ENCODE measurements at regions not wholly inside any gene's neighbourhood (a gene's known extent, or its start where the extent isn't known, plus 50 kb on each side); places are given as distances from the start of the nearest gene placed in this dataset.

DNA sequence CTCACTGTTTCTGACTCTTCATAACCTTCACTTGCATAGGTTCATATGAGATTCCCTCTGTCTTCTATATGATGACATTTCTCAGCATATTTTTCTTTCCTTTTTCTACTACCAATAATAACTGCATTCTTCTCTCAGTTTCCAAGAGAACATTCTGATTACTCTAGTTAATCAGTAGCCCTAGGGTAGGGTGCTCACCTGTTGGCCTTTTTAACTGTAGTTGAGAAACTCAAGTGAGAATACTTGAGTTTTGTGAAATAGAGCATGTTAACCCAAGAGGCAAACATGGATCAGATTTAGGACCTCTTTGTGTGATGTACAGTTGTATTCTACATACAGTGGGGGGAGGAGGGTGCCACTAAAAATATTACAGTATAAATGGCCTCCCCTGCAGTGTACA is 308.0 kb downstream of the CMPK2 start:
- no peak for DNase-seq (ENCODE audit: extremely low read depth, low read depth)

DNA sequence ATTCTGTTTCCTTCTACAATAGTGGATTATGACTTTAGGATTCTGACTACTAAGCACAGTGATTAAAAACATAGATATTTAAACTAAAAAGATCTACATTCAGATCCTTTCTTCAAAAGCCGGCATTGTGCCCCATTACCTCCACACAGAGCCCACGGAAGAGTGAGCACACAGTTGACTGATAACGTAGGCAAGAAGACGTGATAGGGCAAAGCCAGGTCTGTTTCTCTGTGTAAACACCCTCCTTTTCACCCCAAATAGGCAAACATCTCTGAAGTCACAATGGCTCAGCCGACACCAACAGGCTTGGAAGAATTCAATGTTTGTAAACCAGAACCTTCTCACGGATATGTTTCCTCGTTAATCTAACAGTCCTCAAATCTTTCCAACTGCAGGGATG is 302.9 kb downstream of the CMPK2 start:
- DNase-seq (ENCODE audit: extremely low read depth, low read depth): no peak

DNA sequence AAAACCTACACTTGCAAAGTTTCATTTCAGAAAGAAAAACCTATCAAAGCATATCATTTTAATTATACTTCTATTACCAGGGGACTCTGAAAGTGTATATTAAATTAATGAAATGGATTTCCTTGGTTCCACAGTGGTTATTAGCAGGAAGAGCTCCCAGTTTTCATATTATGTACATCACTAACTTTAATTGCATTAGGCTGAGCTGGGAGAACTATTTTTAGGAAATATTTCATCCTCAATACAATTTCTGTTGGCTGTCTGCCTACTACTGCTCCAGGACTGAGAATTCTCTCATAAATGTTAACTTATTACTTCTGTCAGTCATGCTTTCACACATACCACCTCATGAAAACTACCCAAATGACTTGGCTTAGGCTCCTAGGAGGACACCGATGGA is 301.4 kb downstream of the CMPK2 start:
- no peak for DNase-seq (ENCODE audit: extremely low read depth, low read depth)

DNA sequence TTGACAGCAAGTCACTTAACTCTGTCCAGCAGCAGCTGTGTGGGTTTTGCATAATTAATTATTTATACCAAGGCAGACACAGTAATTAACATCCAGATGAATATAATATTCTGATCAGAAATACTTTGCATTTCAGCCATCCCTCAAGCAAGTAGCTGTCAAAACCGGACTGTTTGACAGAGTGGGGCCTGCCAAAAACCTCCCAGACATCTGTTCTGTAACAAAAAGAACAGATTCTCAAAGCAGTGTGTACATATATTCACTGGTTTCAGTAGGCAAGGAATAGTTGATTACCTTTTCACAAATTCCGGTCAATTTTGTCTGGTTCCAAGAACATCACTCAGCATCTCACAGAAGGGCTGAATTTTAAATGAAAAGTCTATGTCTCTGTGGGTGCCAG is 291.6 kb downstream of the CMPK2 start:
- DNase-seq (ENCODE audit: extremely low read depth, low read depth): no peak

DNA sequence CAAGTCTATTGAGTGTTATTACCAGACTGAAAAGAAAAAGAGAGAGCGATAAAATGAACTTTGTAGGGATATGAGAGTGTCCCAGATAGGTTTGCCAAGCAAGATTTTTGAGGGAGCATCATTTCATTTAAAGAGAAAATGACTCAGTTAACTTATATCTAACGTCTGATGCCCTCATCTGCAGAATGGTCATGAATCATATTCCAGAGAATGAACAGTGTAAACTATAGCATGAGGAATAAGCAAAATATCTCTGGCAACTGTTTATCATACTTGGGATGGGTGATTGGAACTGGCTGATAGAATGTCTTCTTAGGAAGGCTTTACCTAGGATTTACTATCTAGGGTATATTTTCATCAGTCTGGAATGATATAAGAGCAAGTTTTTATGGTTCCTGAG is 289.4 kb downstream of the CMPK2 start:
- DNase-seq (ENCODE audit: extremely low read depth, low read depth): no peak

DNA sequence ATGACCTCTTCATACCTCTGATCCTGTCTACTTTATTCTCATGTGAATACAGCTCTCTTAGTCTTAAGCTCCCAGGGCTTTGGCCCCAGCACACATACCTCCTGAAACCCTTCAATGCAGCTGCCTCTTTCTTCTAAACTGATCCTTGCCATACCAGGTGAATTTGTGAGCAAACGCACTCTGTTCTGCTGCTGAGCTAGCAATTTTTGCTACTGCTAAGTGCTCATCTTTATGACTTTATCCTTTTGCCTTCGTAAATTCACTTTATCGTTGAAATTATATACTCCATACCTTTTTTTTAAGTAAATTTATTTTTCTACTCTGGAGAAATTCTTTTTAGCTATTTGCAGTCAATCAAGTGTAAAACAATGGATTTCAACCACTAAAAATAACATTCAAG is 287.7 kb downstream of the CMPK2 start:
- no peak for DNase-seq (ENCODE audit: extremely low read depth, low read depth)

DNA sequence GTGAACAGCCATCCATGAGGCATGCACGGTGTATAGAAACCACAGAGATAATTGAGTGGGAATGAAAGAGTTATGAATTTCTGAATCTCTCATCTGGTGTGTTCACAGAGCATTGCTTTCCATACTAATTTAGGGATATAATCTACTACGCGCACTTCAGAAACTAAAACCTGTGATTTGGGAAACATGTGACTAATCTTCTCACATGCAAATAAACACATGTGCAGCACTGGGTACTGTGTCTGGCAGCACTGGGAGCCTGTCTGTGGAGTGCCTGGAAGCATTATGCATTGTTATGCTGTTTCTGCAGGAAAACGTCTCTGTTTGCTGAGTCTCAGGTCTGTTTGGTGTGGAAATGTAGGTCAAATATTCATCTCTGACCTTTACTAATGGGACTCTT is 287.3 kb downstream of the CMPK2 start:
- no peak for DNase-seq (ENCODE audit: extremely low read depth, low read depth)

DNA sequence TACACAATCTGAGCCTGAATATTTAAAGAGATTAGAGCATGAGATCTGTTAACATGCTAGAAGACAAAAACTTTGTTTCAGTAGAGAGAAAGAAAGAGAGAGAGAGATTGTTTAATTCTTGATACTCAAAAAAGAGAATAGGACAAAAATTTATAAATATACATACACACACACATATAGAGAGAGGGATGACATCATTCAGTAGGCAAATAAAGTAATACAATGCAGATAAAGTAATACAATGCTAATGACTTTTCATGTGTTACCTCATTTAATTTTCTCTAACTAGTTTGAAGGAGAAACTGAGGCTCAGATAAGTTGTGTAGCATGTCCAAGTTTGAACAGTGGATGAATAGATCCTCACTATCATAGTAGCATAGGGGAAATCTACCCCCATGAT is 286.4 kb downstream of the CMPK2 start:
- DNase-seq (ENCODE audit: extremely low read depth, low read depth): no peak

DNA sequence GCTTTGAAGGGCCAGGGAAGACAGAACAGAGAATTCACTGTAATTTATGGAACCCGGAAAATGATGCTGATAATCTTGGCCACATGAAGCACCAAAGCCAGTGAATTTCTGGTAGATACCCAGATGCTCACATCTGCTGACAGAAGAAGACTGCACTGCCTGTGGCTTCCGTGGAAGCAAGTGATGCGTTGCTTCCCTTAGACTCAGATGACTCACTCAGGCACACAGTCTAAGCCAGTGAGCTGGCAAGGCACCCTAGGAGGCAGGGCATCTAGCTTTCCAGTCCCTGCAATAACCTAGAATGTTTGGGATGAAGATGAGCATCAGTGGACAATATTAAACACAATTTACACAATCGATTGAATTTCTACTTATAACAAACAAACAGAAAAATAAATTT is 284.7 kb downstream of the CMPK2 start:
- no peak for DNase-seq (ENCODE audit: extremely low read depth, low read depth)

DNA sequence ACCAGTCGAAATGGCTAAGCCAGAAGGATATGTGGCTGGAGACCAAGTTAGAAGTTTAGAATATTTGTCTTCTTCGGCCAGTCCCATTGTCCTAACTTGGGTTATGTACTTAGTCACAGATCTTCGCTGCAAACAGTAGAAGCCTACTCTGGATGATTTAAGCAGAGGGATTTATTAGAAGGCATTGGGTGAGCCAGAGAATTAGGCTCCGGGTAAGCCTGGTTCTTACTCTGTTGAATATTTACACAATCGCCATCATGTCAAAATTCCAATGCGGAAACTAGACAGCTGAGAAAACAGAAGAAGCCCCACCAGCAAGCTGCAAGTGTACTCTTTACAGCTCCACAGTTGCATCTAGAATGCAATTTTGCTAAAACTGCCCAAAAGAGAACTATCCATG is 276.6 kb downstream of the CMPK2 start:
- no peak for DNase-seq (ENCODE audit: extremely low read depth, low read depth)

DNA sequence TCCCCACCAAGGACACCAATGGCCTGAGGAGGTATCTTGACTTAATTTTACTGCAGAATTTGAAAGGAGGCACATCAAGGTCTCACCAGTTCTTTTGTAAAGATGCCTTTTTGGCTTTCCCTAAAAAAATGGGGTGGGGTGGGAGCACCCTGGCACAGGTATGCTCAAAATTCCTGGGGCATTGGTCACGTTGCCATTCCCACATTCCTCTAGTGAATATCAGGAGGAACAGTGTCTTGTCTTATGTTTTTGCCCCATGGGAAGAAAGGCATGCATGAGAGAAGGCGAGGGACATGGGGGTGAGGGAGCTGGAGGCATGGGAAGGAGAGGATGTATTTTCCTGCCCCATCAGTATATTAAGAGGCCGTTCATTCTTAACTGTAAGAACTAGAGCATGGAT is 275.3 kb downstream of the CMPK2 start:
- DNase-seq (ENCODE audit: extremely low read depth, low read depth): no peak

DNA sequence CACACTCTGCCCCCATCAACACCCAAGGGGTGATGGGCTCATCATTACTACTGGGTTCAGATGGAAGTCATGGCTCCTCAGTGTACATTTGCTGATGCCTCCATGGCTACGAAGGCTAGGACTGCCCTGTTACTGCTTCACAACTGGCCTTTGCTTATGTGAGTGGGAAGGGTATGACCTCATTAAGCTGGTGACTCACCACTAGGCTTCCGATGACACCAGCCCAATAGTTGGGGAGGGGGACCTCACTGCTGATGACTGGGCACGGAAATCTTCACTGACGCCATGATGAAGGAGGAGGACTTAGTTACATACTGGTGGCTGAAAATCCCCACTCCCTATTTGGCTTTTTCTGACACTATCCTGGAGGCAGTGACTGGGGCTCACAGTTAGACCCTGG is 263.2 kb downstream of the CMPK2 start:
- no peak for DNase-seq (ENCODE audit: extremely low read depth, low read depth)

DNA sequence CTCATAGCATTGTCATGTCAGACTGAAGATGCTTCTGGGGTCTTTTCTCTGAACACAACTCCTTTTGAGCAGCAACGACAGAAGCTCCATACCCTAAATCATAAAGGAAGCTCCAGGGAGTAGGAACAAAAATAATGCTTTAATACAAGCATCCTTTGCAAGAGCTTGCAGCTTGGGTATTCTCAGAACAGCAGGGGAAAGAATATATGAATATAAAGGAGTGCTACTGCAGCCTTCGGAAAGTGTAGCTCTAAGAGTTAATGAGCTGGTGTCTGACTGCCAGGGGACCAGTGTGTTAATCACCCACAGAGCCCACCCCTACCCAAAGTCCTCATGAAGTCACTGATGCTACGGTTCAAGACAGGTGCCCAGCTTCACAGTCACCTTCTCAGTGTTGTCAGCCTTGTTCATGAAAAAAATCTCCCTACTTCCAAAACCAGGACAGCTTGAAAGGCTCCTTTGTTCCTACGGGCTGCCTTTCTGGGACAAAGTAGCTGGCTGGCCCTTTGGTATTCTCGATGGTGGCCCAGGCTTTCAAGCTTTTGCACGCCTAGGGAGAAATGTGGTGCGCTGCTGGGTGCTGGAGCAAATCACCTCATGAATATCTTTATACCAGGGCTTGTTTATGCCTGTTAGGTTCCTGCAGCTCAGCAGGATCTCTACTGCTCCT is 259.7 kb downstream of the CMPK2 start:
- no peak for DNase-seq (ENCODE audit: extremely low read depth, low read depth)

DNA sequence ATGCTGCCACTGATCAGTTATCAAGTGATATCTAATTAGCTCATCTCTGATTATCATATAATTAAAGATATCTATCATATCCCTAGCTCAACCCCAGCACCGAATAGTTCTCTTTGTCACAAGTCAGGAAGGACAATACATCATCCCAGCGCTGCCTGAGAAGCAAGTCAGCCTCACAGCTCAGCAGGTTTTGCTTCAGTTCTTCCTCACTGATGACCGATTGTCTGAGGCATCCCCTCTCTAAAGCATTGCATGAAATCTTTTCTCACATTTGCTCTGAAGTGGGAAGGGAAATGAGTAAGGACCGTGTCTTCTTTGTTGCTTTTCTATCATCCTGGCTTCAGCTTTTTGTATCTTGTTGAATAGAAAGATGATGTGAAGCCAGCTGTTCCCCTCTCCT is 247.9 kb downstream of the CMPK2 start:
- DNase-seq (ENCODE audit: extremely low read depth, low read depth): no peak

DNA sequence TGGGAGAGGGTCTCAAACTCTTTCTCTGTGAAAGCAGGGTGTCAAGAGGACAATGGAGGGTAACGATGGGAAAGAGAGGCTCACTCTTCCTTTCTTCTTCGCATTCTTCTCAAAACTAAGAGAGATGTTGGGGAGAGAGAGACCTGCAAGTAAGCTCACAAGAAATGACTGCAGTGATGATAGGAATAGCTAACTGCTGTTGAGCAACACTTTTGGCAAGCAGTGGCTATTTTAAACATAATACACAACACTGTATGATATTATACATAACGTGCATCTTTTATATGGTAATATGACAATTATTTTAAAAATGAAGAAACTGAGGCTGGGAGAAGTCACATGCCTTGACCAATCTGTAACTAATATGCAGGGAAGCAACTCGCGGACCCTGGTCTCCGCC is 247.5 kb downstream of the CMPK2 start:
- DNase-seq (ENCODE audit: extremely low read depth, low read depth): no peak

DNA sequence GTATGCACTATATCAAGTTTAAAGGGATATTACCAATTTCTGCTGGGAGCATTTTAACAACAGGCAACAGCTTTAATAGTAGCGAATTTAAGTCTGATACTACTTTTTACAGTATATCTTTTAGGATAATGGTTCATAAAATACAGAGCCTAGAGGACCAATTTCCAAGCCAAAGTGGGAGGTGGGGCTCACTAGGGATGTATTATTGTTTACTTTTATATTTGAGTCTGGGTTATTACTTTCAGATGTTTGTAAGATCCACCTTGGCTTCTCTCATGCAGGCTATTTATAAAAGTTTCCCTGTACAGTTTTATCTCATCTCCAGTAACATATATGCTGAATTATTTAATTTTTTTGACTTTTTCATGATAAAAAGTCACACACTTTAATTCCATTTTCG is 242.0 kb downstream of the CMPK2 start:
- DNase-seq (ENCODE audit: extremely low read depth, low read depth): no peak

DNA sequence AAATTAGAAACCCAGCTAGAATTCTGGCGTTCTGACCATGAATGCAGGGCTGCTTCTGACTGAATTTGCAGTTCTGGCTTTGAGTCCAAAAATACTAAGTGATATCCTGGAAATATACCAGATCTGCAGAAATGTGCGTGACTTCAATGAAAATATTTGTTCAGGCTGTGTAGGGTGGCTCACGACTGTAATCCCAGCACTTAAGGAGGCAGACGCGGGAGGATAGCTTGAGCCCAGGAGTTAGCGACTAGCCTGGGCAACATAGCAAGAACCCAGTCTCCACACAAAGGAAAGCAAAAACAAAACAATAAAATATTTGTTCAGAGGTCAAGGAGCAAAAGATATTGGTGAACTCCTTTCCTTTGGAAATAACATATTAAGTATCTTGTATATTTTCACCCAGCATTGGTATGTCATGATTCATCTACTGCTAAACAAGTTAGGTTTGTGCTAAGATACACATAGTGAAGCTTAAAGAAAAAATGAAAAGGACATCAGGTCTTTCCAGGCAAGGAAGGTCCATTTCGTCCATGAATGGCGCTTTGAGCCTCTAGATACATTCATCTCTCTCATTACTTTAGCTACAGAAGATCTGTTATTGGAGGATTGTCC is 239.2 kb downstream of the CMPK2 start:
- no peak for DNase-seq (ENCODE audit: extremely low read depth, low read depth)

DNA sequence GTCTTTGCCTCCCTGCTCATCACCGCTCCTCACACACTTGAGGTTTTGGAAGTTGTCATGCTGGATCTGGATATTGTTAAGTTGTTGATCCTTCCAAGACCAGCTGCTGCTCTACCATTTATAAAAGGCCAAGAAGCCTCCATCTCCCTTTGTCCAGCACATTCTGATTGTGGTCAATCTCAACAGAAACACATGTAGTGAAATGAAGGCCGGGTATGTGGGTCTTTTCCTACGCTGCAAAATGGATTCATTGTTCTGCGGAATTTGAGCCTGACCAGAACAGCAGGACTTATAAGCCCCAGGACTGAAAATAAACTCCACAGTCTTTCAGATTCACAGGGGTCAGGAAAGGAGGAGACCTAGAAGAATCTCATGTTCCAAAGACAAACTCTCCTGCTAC is 238.4 kb downstream of the CMPK2 start:
- no peak for DNase-seq (ENCODE audit: extremely low read depth, low read depth)

DNA sequence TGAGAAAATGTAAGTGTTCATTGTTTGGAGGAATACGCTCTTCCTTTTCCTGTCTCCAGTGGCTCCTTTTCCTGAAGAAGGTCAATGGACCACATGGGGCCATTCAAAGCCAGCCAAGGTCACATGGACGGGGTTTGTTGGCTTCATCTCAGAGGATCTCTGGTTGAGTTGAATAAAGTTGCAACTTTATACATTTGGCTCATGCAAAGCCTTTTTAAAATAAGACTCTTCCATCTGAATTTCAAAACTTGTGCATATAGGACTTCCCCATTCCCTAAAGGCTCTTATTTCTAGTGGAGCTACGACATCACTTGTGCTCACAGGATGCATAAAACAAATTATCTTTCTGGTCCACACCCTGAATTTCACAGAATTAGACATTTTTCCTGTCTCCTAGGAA is 235.5 kb downstream of the CMPK2 start:
- DNase-seq (ENCODE audit: extremely low read depth, low read depth): no peak

DNA sequence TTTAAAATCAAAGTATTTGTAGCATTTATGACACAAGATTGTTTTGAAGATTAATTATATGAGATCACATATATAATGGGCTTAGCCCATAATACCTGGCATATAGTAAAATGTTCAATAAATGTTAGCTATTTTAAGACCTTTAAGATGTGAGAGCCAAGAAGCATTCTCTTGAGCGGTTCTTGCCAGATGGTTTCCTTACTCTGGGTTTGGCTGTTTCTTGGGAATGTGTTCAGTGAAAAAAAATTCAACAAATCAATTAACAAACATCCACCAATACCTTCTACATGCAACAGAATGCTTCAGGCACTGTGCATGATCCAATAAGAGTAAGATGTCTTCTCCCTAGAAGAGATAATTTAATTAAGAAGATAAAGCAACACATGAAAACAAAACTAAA is 230.4 kb downstream of the CMPK2 start:
- no peak for DNase-seq (ENCODE audit: extremely low read depth, low read depth)

DNA sequence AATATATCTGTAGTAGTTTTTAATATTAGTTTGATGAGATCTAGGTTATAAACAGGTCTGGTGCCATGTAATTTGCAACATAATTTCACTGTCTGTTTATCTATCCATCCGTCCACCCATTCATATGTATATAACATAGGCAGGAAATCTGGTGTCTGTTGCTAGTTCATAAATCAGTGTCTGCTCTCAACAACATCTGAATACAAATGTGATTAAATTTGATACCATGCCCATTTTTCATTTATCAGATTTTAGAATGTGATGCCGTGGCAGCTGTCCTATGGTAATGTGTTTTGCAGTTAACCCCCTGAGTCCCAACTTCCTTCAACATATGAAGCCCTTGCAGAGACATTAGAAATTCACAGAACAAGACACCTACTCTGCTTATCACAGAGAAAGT is 228.4 kb downstream of the CMPK2 start:
- DNase-seq (ENCODE audit: extremely low read depth, low read depth): no peak

DNA sequence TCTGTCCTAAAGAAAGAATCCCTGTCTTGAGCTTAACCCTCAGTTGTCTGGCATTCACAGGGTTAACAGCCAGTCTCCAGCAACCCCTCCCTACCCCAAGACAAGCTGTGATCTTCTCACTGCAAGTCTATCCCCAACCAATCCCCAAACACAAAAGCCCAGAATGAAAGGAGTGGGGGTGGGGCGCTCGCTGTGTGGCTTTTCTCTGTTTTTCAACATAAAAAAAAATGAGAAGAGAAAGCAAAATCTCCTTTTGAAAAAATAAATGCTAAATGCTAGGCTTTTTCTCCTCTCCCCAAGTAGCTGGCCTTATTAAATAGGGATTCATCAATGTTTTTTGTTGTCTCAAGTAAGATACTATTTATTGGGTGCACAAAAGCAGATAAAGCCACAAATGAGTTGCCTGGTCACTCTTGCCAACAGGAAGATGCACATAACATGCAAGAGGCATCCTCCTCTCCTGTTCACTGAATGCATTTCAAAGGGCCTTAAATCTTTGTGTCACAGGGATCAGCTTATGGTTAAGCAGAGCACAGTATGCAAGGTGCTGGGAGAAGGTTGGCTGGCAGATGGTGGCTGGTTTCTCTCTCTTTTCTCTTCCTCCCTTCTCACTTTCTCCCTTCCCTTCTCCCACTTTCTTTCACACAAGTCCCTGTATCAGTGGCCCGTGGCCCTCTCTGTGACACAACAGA is 225.6 kb downstream of the CMPK2 start:
- DNase-seq (ENCODE audit: extremely low read depth, low read depth): no peak

Measured in NCI-H460 (cell line).